A172 (cell line): ENCODE measurements at regions not wholly inside any gene's neighbourhood (a gene's known extent, or its start where the extent isn't known, plus 50 kb on each side); places are given as distances from the start of the nearest gene placed in this dataset.

Source experiments
- DNase-seq: peaks from one replicate; pipeline ENCODE4 v3.0.0-alpha.2; 2015; ENCODE audit warnings: low spot score

GRCh38 chr22:26893173-26894110 lies 236.1 kb downstream of the MIAT start:
- no peak for DNase-seq

GRCh38 chr22:26894362-26894761 lies 237.0 kb downstream of the MIAT start:
- no peak for DNase-seq

GRCh38 chr22:26894766-26895485 lies 237.5 kb downstream of the MIAT start:
- DNase-seq: peak; percentile 75

- DNase-seq: no peak
Measured at GRCh38 chr22:26897384-26897783, 240.0 kb downstream of the MIAT start.

- DNase-seq: no peak
Measured at GRCh38 chr22:26898946-26899605, 241.7 kb downstream of the MIAT start.

- no peak for DNase-seq
Measured at GRCh38 chr22:26900787-26901186, 243.4 kb downstream of the MIAT start.

- no peak for DNase-seq
Measured at GRCh38 chr22:26901198-26901816, 243.9 kb downstream of the MIAT start.

- no peak for DNase-seq
Measured at GRCh38 chr22:26902401-26903029, 245.1 kb downstream of the MIAT start.

- DNase-seq: no peak
Measured at GRCh38 chr22:26903030-26903856, 245.9 kb downstream of the MIAT start.

GRCh38 chr22:26904483-26904882 lies 247.1 kb downstream of the MIAT start:
- no peak for DNase-seq

- DNase-seq: no peak
Measured at GRCh38 chr22:26905076-26905475, 247.7 kb downstream of the MIAT start.

GRCh38 chr22:26905640-26906039 lies 248.3 kb downstream of the MIAT start:
- DNase-seq: no peak

- DNase-seq: no peak
Measured at GRCh38 chr22:26906464-26906863, 249.1 kb downstream of the MIAT start.

GRCh38 chr22:26907366-26907765 lies 250.0 kb downstream of the MIAT start:
- DNase-seq: no peak

- no peak for DNase-seq
Measured at GRCh38 chr22:26910845-26911244, 253.5 kb downstream of the MIAT start.

- DNase-seq: no peak
Measured at GRCh38 chr22:26912655-26913345, 255.4 kb downstream of the MIAT start.

- DNase-seq: no peak
Measured at GRCh38 chr22:26914519-26915185, 257.3 kb downstream of the MIAT start.

- DNase-seq: no peak
Measured at GRCh38 chr22:26916236-26916635, 258.8 kb downstream of the MIAT start.

GRCh38 chr22:26918226-26918625 lies 260.8 kb downstream of the MIAT start:
- peak; percentile 40 for DNase-seq
